ENCODE measurements at regions not wholly inside any gene's neighbourhood (a gene's known extent, or its start where the extent isn't known, plus 50 kb on each side); places are given as distances from the start of the nearest gene placed in this dataset.

GRCh38 chr11:87401653-87402052 is 363.9 kb downstream of the TMEM135 start:
- Histone ChIP-seq H3K4me1 (ENCODE audit: insufficient read depth) (no peaks in the 10 kb centered on the region), H3K27ac (no peak overlapping the region), H3K4me3 (no peak overlapping the region), H3K27me3 (no peaks in the 10 kb centered on the region), H3K9me3 (no peaks in the 10 kb centered on the region), H3K36me3 (no peaks in the 10 kb centered on the region)
- WGBS, 3 donors: 83 to 100% (median 100%) methylated on average over 1 of the region's 1 CpG
- intact Hi-C loops (cut with DNase I): no loop called here
- no peak for DNase-seq
- TF ChIP-seq CTCF (IDR thresholded peaks at IDR 0.05) (no peak), EP300 (IDR thresholded peaks at IDR 0.05) (no peak), POLR2A (IDR thresholded peaks at IDR 0.05) (no peak)

- DNase-seq: no peak
- Histone ChIP-seq H3K4me1 (ENCODE audit: insufficient read depth) (no peaks in the 10 kb centered on the region), H3K27me3 (no peaks in the 10 kb centered on the region), H3K4me3 (no peak overlapping the region), H3K9me3 (no peaks in the 10 kb centered on the region), H3K36me3 (no peaks in the 10 kb centered on the region), H3K27ac (no peak overlapping the region)
- intact Hi-C loops (cut with DNase I): no loop called here
- TF ChIP-seq EP300 (IDR thresholded peaks at IDR 0.05) (no peak), POLR2A (IDR thresholded peaks at IDR 0.05) (no peak)
Observed at GRCh38 chr11:87399341-87399740, 361.6 kb downstream of the TMEM135 start.

- Histone ChIP-seq H3K4me3 (no peak overlapping the region), H3K36me3 (no peaks in the 10 kb centered on the region), H3K4me1 (ENCODE audit: insufficient read depth) (no peaks in the 10 kb centered on the region), H3K27ac (no peak overlapping the region), H3K9me3 (no peaks in the 10 kb centered on the region), H3K27me3 (no peaks in the 10 kb centered on the region)
- 19 to 35% (median 29%) methylated on average over 2 of the region's 2 CpGs for WGBS, 3 donors
- TF ChIP-seq EP300 (IDR thresholded peaks at IDR 0.05) (no peak), POLR2A (IDR thresholded peaks at IDR 0.05) (no peak), CTCF (IDR thresholded peaks at IDR 0.05) (no peak)
- intact Hi-C loops (cut with DNase I): no loop called here
- peak in 1 of 5 donors; percentile 43 for DNase-seq
Observed at GRCh38 chr11:87398931-87399330, 361.2 kb downstream of the TMEM135 start.

- Histone ChIP-seq H3K36me3 (no peaks in the 10 kb centered on the region), H3K9me3 (no peaks in the 10 kb centered on the region), H3K4me1 (ENCODE audit: insufficient read depth) (no peaks in the 10 kb centered on the region), H3K27me3 (no peaks in the 10 kb centered on the region), H3K27ac (no peak overlapping the region), H3K4me3 (no peak overlapping the region)
- no peak for DNase-seq
- intact Hi-C loops (cut with DNase I): no loop called here
- 92% methylated on average over 5 of the region's 5 CpGs for WGBS, 3 donors
- TF ChIP-seq EP300 (IDR thresholded peaks at IDR 0.05) (no peak), CTCF (IDR thresholded peaks at IDR 0.05) (no peak), POLR2A (IDR thresholded peaks at IDR 0.05) (no peak)
Observed at GRCh38 chr11:87397011-87397865, 359.5 kb downstream of the TMEM135 start.

GRCh38 chr11:87394924-87395323 is 357.2 kb downstream of the TMEM135 start:
- no peak overlapping the region for H3K27ac ChIP-seq
- no peaks in the 10 kb centered on the region for H3K27me3 ChIP-seq
- no peaks in the 10 kb centered on the region for H3K4me1 ChIP-seq (ENCODE audit: insufficient read depth)
- intact Hi-C loops (cut with DNase I): no loop called here
- no peak for TF ChIP-seq CTCF (IDR thresholded peaks at IDR 0.05)
- no peak for TF ChIP-seq EP300 (IDR thresholded peaks at IDR 0.05)
- no peak for TF ChIP-seq POLR2A (IDR thresholded peaks at IDR 0.05)
- DNase-seq: no peak
- H3K36me3 ChIP-seq: no peaks in the 10 kb centered on the region
- H3K9me3 ChIP-seq: no peaks in the 10 kb centered on the region
- 82 to 91% (median 90%) methylated on average over 1 of the region's 1 CpG for WGBS, 3 donors
- H3K4me3 ChIP-seq: no peak overlapping the region

Data from ovary (tissue), 7 donors.